AG09319 (cell line): ENCODE measurements at regions not wholly inside any gene's neighbourhood (a gene's known extent, or its start where the extent isn't known, plus 50 kb on each side); places are given as distances from the start of the nearest gene placed in this dataset.
"Not testable (repeated sequence)": the region's sequence is repeated elsewhere in the genome, so short reads cannot be mapped to it uniquely, and the experiment has no call there.

Source experiments
- DNase-seq: peaks from one replicate; pipeline ENCODE4 v3.0.0-alpha.2; 2010; ENCODE audit warnings: low read depth; ENCODE audit errors: extremely low read depth
- TF ChIP-seq, protein P1 (sequence below): IDR thresholded peaks from 2 replicates; pipeline ENCODE4 v1.5.1; 2011; ENCODE audit warnings: low read depth, mild to moderate bottlenecking, inconsistent platforms, low read length, moderate library complexity

- peak; percentile 32 for DNase-seq
- TF ChIP-seq, protein P1, sequence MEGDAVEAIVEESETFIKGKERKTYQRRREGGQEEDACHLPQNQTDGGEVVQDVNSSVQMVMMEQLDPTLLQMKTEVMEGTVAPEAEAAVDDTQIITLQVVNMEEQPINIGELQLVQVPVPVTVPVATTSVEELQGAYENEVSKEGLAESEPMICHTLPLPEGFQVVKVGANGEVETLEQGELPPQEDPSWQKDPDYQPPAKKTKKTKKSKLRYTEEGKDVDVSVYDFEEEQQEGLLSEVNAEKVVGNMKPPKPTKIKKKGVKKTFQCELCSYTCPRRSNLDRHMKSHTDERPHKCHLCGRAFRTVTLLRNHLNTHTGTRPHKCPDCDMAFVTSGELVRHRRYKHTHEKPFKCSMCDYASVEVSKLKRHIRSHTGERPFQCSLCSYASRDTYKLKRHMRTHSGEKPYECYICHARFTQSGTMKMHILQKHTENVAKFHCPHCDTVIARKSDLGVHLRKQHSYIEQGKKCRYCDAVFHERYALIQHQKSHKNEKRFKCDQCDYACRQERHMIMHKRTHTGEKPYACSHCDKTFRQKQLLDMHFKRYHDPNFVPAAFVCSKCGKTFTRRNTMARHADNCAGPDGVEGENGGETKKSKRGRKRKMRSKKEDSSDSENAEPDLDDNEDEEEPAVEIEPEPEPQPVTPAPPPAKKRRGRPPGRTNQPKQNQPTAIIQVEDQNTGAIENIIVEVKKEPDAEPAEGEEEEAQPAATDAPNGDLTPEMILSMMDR: no peak
These were observed 188.5 kb upstream of the KRR1 start for GRCh38 chr12:75699728-75700496.

GRCh38 chr12:75699251-75699650 lies 187.8 kb upstream of the KRR1 start:
- TF ChIP-seq, protein P1: no peak
- DNase-seq: no peak

GRCh38 chr12:75698052-75698451 lies 186.6 kb upstream of the KRR1 start:
- TF ChIP-seq, protein P1: no peak
- DNase-seq: no peak

GRCh38 chr12:75695926-75696325 lies 184.5 kb upstream of the KRR1 start:
- no peak for DNase-seq
- TF ChIP-seq, protein P1: no peak

DNA sequence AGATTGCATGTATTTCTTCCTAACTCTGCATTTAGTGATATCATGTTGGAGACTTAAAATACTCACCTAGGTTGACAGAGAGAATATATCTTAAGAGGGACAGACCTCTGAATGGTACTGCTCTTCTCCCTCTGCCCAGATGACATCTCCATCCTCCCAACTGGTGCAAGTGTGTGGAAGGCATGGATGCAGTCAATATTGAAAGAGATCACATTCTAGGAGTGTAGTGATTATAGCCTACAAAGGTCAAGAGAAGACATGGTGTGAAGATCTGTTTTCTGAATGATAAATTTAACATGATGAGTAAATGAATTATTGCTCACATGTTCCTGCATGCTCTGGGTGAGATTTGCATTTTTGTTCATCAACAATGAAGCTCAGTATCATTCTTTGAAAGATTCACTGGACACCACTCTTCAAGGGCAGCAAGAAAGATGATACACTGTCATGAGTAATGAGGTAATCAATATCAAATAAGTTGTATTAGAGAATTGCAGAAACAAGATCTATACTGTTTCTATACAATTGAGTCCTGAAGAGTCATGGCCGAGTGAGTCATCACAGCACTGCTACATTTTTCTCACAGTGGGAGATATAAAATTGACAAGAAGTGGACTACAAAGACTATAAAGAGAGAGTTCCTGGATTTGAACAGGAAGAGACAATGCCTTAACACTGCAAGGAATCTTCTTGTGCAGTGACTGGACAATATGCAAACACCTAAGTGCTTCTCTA lies 183.3 kb upstream of the KRR1 start:
- TF ChIP-seq, protein P1: no peak
- no peak for DNase-seq

GRCh38 chr12:75692876-75693275 lies 181.5 kb upstream of the KRR1 start:
- TF ChIP-seq, protein P1: no peak
- no peak for DNase-seq

GRCh38 chr12:75690296-75690955 lies 179.0 kb upstream of the KRR1 start:
- DNase-seq: peak; percentile 86

DNA sequence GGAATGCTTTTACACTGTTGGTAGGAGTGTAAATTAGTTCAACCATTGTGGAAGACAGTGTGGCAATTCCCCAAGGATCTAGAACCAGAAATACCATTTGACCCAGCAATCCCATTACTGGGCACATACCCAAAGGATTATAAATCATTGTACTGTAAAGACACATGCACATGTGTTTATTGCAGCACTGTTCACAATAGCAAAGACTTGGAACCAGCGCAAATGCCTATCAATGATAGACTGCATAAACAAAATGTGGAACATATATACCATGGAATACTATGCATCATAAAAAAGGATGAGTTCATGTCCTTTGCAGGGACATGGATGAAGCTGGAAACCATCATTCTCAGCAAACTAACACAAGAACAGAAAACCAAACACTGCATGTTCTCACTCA lies 174.8 kb upstream of the KRR1 start:
- not testable (repeated sequence) for DNase-seq

More at GRCh38 chr12:75690296-75690955, 179.0 kb upstream of the KRR1 start:
- TF ChIP-seq, protein P1: no peak
